HG02798 (cell line): ENCODE measurements at regions not wholly inside any gene's neighbourhood (a gene's known extent, or its start where the extent isn't known, plus 50 kb on each side); places are given as distances from the start of the nearest gene placed in this dataset.
"Not testable (repeated sequence)": the region's sequence is repeated elsewhere in the genome, so short reads cannot be mapped to it uniquely, and the experiment has no call there.

Experiments used
- ATAC-seq: cut with Tn5 transposase; IDR thresholded peaks from one replicate; pipeline ENCODE4 v1.9.1; 2021; ENCODE audit warnings: mild to moderate bottlenecking; ENCODE audit not compliant: unreplicated experiment, poor library complexity

GRCh38 chr5:52255308-52255707, 532.4 kb upstream of the ITGA1 start:
- ATAC-seq = no peak

- ATAC-seq = no peak
These were observed 524.9 kb upstream of the ITGA1 start for GRCh38 chr5:52262844-52263243.

- no peak for ATAC-seq
These were observed 518.3 kb upstream of the ITGA1 start for GRCh38 chr5:52269401-52269800.

GRCh38 chr5:52269859-52270258, 517.9 kb upstream of the ITGA1 start:
- ATAC-seq = no peak

- no peak for ATAC-seq
These were observed 512.1 kb upstream of the ITGA1 start for GRCh38 chr5:52275639-52276038.

DNA sequence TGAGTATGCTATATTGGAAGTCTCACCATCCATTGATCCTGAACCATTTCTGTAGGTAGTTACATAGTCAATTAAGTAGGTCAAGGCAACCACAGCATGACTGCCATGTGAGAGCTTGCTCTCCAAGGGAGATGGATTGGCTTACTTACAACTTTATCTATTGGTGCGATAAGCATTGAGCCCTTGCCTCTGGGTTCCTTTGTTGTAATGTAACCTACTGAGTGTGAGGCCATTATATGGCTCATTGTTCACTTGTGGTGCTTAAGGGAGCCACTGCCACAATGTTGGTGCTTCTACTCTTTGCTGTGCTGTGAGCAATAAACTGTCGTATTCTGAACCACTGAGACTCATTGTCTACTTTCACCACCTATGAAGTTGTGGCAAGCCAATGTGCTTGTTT, 510.6 kb upstream of the ITGA1 start:
- no peak for ATAC-seq

GRCh38 chr5:52282647-52283046, 505.1 kb upstream of the ITGA1 start:
- no peak for ATAC-seq

DNA sequence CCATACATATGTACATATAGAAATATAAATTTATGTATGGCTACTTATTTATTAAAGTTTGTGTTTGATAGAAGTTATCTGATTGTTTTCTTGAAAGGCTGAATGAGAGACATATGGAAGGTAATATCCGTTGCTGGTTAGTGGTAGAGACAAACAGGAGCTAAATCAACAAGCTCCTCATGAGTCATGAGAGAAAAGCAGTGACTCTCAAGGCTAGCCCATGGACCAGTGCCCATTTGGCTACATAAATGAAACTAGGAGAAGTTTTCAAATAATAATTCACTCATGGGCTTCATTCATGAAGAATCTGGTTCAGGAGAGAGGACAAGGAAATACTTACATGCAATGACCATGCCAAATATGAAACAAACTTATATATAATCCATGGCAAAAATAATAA, 504.5 kb upstream of the ITGA1 start:
- ATAC-seq = no peak

DNA sequence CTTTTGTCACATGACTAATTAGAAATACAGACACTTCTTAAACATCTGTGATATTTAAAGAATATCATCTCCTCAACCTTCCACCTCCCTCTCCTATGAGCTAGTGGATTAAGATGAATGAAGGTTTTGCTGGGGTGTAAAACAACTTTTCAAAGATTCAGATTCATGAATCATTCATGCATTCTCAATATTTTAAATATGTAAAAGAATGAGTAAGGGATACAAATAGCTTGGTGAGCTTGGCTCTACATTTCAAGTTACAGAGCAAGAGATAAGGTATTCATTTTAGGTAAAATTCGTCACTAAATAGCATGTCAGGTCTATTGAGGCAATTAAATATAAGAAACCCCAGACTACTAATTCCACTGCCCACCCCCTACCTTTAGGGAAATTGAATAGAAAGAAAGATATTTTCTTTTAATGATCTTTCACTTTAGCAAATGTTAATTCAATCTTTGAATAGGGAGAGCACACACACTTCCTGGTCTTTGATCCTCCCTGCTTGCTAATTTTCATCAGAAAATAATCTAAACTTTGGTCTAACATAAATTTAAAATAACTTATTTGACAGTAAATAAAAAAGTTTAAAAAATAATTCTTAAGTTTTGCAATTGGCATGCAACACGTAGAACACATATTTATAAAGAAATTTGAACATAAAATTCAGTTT, 486.9 kb upstream of the ITGA1 start:
- ATAC-seq = no peak

GRCh38 chr5:52304816-52305215, 482.9 kb upstream of the ITGA1 start:
- ATAC-seq = not testable (repeated sequence)

- ATAC-seq = no peak
These were observed 459.4 kb upstream of the ITGA1 start for GRCh38 chr5:52328220-52328806.

- no peak for ATAC-seq
These were observed 456.0 kb upstream of the ITGA1 start for GRCh38 chr5:52331725-52332124.

GRCh38 chr5:52334367-52334766, 453.3 kb upstream of the ITGA1 start:
- no peak for ATAC-seq

- peak; percentile 49 for ATAC-seq
These were observed 448.4 kb upstream of the ITGA1 start for GRCh38 chr5:52339285-52339684.

- ATAC-seq = no peak
These were observed 445.4 kb upstream of the ITGA1 start for GRCh38 chr5:52342361-52342760.

- ATAC-seq = no peak
These were observed 431.3 kb upstream of the ITGA1 start for GRCh38 chr5:52356311-52356918.

- ATAC-seq = no peak
These were observed 428.5 kb upstream of the ITGA1 start for GRCh38 chr5:52359261-52359660.

DNA sequence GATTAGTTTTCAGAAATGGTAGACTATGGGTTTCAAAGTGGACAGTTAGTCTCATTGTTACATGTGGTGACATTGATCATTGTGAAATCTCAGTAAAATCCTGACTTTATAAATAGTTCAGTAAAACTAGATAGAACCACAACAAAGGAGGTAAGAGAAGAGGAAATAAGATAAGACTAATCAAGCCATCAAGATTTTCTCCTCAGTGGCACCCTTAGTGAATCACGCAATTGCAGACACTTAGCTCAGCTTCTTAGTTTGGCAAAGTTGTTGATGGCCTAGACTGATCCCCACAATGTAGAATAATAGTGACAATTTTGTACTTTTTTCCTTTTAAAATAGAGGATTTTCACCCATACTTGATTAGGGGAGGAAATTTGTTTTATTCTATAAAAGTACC, 426.7 kb upstream of the ITGA1 start:
- ATAC-seq = no peak

DNA sequence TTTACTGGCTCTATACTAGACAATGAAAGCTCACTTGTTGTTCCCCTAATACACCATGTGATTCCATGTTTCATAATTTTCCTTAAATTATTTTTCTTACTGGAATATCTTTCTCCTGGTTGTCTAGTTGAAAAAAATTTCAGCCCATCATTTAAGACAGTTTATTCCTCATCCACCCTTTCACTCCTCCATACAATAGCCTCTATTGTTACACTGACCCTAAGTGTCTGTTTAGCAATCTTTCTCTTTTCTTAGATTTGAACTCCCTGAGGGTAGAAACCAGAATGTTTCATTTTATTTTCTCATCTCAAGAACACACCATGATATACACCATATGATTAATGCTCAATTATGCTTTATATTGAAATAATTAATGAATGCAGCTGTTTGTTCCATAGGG, 413.4 kb upstream of the ITGA1 start:
- ATAC-seq = no peak

DNA sequence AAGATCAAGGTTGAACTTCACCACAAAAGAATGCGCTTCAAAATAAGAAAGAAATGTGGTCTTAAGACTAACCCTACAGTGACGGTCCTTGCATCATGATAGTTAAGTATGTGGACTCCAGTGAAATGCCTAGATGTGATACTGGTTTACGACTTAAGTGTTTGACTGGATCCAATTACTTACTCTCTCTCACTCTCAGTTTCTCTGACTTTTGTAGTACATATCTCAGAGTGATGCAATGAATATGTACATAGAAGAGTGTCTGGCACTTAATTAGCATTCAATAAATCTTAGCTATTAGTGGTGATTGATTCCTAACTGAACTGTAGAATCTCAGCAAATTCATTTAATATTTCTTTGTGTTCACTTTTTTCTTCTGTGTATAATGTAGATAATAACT, 411.7 kb upstream of the ITGA1 start:
- no peak for ATAC-seq

- ATAC-seq = no peak
These were observed 411.1 kb upstream of the ITGA1 start for GRCh38 chr5:52376592-52376991.

- no peak for ATAC-seq
These were observed 409.5 kb upstream of the ITGA1 start for GRCh38 chr5:52378237-52378636.
